Ishikawa (cell line): ENCODE measurements at regions not wholly inside any gene's neighbourhood (a gene's known extent, or its start where the extent isn't known, plus 50 kb on each side); places are given as distances from the start of the nearest gene placed in this dataset.
A peak's percentile ranks its signal among the peaks of the same experiment; 100 is the strongest.

ENCODE experiments used
- CEBPB ChIP-seq: IDR thresholded peaks from 2 replicates; pipeline ENCODE4 v1.6.1; 2012
- CREB1 ChIP-seq: IDR thresholded peaks from 2 replicates; pipeline ENCODE4 v1.6.1; 2012; ENCODE audit warnings: low read depth
- EGR1 ChIP-seq: IDR thresholded peaks from 2 replicates; pipeline ENCODE4 v1.6.1; 2012
- EP300 ChIP-seq: IDR thresholded peaks from 2 replicates; pipeline ENCODE4 v1.6.1; 2012; ENCODE audit warnings: borderline replicate concordance
- FOXM1 ChIP-seq: IDR thresholded peaks from 2 replicates; pipeline ENCODE4 v1.6.1; 2012; ENCODE audit warnings: low read depth, borderline replicate concordance
- MAX ChIP-seq: IDR thresholded peaks from 2 replicates; pipeline ENCODE4 v1.6.1; 2012
- NFIC ChIP-seq: IDR thresholded peaks from 2 replicates; pipeline ENCODE4 v1.6.1; 2012
- RAD21 ChIP-seq: IDR thresholded peaks from 2 replicates; pipeline ENCODE4 v1.6.1; 2012; ENCODE audit warnings: low read depth
- REST ChIP-seq: IDR thresholded peaks from 2 replicates; pipeline ENCODE4 v1.6.1; 2012; ENCODE audit warnings: low read depth, mild to moderate bottlenecking
- TAF1 ChIP-seq: IDR thresholded peaks from 2 replicates; pipeline ENCODE4 v1.6.1; 2012; ENCODE audit warnings: low read depth, mild to moderate bottlenecking
- TCF12 ChIP-seq: IDR thresholded peaks from 2 replicates; pipeline ENCODE4 v1.6.1; 2012; ENCODE audit warnings: low read depth
- TEAD4 ChIP-seq: IDR thresholded peaks from 2 replicates; pipeline ENCODE4 v1.6.1; 2012
- USF1 ChIP-seq: IDR thresholded peaks from 2 replicates; pipeline ENCODE4 v1.6.1; 2012
- YY1 ChIP-seq: IDR thresholded peaks from 2 replicates; pipeline ENCODE4 v1.6.1; 2012; ENCODE audit warnings: low read depth
- ZBTB7A ChIP-seq: IDR thresholded peaks from 2 replicates; pipeline ENCODE4 v1.6.1; 2012; ENCODE audit warnings: low read depth

- TF ChIP-seq ZBTB7A: no peak
- no peak for TF ChIP-seq CREB1
These were observed 145.0 kb upstream of the GAP43 start for GRCh38 chr3:115478359-115478758.

GRCh38 chr3:115486880-115487279, 136.4 kb upstream of the GAP43 start:
- TF ChIP-seq YY1 (no peak), REST (peak; percentile 71), TCF12 (no peak), USF1 (no peak), EGR1 (no peak), MAX (no peak)

- TF ChIP-seq REST (no peak), FOXM1 (no peak), YY1 (no peak), EP300 (no peak), USF1 (no peak), CEBPB (no peak), TCF12 (no peak), ZBTB7A (no peak), MAX (no peak), CREB1 (no peak), TAF1 (no peak), NFIC (no peak), RAD21 (no peak), EGR1 (no peak)
These were observed 135.3 kb upstream of the GAP43 start for GRCh38 chr3:115487968-115488367.

- TF ChIP-seq TEAD4 (no peak), TAF1 (no peak), MAX (no peak)
These were observed 134.9 kb upstream of the GAP43 start for GRCh38 chr3:115488409-115488808.

- TF ChIP-seq MAX (no peak), FOXM1 (no peak), EGR1 (no peak), ZBTB7A (no peak), TCF12 (no peak), RAD21 (no peak), USF1 (no peak), EP300 (no peak), CREB1 (no peak), CEBPB (no peak), NFIC (no peak), TAF1 (no peak), REST (no peak), YY1 (no peak), TEAD4 (no peak)
These were observed 128.5 kb upstream of the GAP43 start for GRCh38 chr3:115494826-115495225.
